NCI-H1105 (cell line): ENCODE measurements at regions not wholly inside any gene's neighbourhood (a gene's known extent, or its start where the extent isn't known, plus 50 kb on each side); places are given as distances from the start of the nearest gene placed in this dataset.

Experiments used
- DNase-seq: peaks from one replicate; lab custom pipeline; 2025; lab: John Stamatoyannopoulos, UW

DNA sequence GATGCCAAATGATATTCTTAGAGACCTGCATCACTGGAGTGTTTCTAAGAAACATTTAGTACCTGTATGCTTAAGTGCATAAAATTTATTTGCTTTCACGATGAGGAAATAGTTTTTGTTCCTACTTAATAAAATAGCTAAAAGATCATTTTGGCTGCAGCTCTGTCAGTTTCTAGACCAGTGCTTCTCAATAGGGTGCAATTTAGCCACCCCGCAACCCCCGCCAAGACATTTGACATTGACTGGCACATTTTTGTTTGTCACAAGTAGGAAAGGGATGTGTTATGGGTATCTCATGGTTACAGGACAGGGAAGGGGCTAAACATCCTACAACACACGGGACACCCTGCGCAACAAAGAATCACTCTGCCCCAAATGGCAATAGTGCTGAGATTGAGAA is 335.7 kb upstream of the HSF2 start:
- no peak for DNase-seq

DNA sequence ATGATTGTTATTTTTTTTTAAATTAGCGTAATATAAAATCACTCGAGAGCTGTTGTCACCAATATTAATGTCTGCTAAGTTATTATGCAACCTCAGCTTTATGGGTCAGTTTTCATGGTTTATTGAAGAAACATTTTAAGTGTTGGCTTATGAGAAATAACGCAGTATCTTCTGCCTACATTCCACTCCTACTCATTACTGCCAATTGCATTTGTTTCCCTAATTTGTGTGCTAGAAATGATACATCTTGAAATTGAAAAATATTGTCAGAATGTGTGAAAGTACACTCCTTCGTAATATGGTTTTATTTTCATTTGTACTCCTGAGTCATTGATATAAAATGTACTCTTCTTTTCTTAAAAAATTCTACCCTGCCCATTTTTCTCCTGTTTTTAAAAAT is 333.3 kb upstream of the HSF2 start:
- DNase-seq = no peak

DNA sequence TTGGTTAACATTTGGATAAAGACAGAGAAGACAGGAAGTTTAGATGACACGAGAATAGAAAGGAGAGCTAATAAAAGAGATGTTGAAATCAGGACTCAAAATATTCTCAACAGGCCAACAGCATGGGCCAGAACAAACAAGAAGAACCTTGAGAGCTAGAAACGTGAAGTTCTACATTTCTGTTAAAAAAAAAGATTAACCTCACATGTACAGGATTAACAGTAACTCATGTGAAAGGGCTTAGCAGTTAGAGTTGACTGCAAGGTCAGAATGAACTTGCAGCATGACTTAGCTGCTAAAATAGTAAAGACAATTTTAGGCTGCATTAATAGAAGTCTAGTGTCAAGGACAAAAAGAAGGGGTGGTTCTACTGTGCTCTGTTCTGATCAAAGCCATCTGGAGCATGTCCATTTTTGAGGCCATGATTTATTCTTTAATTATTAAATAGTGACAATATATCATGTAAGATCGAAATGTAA is 331.1 kb upstream of the HSF2 start:
- DNase-seq = no peak

DNA sequence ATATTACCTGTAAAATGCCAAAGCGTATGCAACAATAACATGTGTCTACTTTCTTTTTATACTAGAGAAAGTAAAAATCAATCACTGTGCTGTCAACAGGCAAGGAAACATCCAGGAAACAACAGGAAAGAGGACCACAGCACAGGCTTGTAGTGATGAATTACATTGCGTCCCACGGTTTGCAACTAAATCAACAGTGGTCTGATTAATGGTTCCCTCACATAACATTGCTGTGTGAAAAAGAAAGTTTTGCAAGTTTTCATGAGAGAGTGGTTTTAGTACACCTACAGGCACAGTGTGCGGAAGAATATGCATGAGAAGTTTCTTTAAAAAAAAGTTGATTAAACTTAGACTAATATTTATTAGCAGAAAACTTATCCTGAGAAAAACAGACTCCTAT is 329.5 kb upstream of the HSF2 start:
- no peak for DNase-seq

DNA sequence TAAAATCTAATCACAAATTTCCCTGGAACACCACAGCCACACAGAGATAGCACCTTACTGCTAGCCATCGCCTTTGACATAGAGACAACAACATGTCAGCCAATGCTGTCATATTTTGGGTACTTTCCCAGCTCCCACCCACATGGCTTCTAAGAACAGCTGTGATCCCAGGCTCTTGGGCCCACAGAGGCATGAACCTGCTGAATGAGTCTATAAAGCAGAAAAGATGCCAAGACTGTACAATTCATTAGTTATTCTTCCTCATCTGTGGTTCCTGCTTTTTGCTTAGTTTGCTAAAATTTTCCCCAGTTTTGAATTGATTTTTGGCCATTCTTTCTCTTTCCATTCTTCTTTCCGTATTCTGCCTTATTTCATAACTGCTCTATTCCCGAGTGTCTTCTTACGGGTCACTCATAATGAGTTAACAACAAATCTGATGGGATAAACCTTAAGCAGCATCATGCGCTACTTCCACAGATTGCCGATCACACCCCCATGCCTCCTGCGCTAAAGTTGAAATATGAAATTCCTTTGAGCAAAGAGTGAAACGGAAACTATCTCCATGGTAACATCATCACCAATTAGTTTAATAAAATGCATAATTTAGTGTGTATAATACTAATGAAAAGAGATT is 327.3 kb upstream of the HSF2 start:
- no peak for DNase-seq

DNA sequence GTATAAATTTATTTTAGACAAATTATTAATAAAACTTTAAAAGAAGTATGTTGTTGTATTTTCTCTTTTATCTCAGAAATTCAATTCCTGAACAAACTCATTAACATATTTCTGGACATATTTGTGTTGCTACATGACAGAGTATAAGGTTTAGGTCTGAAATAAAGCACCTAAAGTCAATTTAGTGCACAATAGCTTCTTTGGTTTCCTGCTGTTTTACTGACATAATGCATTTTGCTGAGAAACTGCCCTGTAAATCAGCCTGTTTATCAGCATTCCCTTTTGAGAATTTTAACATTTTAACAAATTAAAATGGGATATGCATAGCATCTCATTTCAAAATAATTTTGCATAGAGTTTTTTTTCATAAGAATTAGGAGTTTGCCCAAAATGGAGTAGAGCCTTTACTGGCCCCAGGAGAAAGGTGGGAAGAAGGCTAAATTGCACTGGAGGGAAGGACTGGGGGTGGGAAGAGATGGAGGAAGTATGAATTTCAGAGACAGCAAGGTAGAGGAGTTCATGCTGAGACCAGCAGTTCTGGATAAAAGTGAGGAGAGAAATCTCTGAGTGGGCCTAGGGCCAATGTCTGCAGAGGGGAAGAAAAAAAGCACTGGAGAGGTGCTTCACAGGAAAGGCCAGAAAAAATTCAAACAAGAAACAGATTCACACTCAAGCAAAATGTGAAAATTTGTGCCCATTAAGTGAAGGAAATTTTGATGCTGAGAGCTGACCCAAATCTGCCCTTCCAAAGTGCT is 324.2 kb upstream of the HSF2 start:
- no peak for DNase-seq

DNA sequence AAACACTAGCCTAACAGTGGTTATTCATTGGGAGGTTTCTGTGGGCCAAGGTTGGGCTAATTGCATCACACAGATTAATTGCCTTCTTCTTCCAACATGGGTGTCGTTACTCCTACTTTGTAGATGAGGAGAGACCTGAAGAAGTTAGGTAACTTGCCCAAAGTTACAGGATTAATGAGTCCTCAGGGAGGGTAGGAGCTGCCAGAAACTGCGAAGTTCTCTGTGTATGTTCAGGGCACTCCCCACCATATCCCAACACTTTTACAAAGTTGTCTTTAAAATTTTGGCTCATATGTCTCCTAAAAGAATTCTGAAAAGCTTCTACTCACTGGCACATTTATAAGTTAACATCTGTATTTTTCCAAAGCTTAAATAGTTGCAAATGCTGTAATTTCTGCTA is 323.5 kb upstream of the HSF2 start:
- DNase-seq = no peak

DNA sequence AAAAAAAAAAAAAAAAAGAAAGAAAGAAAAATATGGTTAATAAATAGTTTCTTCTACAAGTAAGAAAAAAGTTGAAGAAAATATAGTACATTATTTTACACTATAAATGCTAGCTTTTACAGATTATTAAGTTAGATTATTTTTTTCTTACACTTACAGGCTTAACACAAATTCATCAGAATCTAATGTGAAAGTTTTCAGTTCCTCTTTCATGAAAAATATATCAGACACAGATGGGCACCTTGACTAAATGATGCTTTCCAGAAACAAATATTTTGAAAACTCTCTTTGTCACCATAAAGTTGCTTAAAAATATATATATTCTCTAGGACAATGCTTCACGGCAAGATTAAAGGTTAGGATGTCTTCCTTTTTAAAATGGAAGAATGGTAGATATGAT is 321.8 kb upstream of the HSF2 start:
- no peak for DNase-seq

DNA sequence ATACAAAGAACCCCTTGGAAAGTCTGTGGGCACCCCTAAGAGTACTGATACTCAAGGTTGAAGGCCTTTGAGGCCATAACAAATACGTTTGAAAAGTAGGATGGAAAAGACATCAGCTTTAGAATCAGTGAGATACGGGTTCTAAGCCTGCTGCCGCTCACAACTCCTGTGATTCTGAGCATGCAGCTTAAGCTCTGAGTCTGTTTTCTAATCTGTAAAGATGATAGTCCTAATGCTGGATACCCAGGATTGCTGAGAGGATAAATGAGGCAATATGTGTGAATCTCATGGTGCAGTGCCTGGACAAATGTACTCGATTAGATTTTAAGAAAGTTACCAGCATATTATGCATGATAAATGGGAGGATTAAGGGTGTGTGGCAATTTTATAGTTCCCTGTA is 321.0 kb upstream of the HSF2 start:
- no peak for DNase-seq

DNA sequence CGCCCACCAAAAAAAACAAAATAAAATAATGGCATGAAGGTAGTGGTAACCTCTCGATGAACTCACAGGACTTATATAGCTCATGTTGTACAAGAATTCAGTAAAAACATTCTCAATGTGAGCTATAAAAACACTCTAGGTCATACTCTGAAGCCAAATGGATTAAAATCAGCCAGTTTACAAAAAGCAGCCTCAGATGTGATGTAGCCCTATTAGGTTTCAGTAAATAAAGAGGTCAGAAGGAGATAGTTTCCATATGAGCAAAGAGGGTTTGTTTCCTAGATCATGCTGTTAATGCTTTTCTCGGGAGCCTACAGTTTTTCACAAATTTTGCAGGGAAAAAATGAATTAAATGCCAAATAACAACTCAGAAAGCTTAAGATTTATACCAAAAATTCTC is 319.5 kb upstream of the HSF2 start:
- DNase-seq = no peak

DNA sequence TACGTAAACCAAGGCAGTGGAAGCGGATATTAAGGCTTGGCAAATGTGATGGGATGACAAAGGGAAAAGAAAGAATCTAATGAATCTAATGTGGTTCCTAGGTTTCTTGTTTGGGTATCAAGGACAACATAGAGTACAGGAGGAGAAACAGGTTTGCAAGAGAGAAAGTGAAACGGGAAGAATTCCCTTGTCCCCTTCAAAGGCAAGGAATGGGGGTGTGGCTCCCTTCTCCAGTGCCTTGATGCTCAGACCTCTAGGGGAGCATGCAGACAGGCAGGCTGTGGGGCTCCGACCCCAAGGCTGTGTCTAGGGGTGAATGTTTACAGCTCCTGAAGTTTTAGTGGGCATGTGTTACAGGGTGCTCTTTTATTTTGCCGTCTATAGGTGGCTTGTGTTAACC is 317.5 kb upstream of the HSF2 start:
- no peak for DNase-seq

DNA sequence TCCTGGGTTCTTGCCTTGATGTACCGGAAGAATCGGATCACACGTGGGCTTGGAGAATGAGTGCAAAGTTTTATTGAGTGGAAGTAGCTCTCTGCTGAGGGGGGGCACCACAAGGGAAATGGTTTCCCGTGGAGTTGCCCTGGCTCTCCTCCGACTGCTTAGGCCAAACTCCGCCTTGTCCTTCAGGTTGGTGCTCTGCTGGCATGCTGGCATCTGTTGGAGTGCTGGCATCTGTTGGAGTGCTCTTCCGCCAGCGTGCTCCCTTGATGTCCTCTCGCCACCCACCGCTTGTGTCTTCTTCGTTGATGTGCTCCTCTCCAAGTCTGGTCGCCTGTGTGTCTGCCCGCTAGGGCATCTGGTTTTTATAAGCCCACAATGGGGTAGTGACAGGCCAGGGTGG is 317.1 kb upstream of the HSF2 start:
- DNase-seq = no peak

DNA sequence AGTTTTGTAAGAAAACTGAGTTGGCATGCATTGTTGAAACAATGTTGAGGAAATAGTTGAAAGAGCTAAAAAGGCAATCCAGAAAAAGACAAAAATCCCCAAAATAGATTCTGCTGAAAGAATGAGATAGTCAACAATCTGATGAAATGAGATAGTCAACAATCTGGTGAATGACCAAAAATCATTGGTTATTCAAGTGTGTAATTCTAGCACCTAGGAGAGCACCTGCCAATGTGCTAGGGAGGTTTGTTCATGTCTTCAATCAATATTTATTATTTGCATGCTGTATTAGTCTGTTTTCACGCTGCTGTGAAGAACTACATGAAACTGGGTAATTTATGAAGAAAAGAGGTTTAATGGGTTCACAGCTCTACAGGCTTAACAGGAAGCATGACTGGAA is 307.1 kb upstream of the HSF2 start:
- DNase-seq = no peak

DNA sequence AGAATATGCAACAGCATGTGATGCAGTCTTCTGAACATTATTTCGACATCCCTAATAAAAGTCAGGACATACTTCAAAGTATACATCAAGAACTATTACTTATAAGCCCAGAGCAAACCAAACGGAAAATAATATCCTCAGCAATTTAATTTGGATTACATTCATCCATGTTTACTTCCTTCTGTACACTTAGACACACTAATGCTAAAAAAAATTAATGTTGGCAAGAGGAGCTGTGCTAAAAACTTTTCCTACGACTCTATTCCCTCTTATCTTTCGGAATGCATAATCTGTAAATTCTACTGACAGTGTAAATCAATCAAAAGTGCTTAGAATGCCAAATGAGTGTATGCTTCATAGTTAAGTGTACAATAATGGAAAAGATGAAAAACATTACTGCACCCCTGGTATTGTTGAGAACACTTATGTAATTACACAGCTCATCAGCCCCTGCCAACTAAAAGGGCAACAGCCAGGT is 301.2 kb upstream of the HSF2 start:
- DNase-seq = peak; percentile 17

DNA sequence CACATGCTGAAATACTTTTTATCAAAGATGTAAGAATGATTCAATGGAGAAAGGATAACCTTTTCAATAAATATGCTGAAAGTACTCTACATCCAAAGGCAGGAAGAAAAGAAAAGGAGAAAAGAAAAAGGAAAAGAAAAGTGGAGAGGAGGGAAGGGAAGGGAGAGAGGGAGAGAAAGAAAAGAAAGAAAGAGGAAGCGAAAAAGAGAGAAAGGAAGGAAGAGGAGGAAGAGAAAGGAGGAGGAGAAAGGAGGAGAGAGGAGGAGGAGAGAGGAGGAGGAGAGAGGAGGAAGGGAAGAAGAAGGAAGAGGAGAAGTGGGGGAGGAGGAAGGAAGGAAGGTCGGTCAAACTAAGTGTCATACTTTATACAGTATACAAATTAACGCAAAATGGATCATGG is 297.4 kb upstream of the HSF2 start:
- no peak for DNase-seq

DNA sequence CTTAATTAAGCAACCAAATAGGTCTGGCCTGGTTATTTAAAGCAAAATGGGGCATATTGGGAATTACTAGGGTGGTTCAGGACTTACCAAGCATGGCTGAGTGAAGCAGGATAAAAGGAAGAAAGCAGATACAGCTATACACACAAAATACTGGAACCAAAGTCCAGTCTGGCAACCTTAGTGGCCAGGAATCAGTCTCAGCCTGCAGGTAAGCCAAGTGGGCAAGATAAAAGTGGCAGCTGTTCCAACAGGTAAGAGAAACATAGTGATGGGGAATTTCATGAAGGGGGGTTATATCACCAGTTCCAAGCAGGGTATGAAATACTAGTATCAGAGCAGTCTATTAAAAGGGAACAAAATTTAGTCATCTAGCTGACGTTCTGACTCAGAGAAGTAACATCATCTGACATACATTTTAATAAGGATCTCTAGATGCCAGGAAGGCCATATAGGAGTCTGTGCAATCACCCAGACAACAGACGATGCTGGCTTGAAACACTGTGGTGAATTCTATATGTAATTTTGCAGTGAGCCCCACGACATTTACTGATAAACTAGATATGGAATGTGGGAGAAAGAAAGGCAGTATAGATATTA is 292.1 kb upstream of the HSF2 start:
- DNase-seq = no peak

DNA sequence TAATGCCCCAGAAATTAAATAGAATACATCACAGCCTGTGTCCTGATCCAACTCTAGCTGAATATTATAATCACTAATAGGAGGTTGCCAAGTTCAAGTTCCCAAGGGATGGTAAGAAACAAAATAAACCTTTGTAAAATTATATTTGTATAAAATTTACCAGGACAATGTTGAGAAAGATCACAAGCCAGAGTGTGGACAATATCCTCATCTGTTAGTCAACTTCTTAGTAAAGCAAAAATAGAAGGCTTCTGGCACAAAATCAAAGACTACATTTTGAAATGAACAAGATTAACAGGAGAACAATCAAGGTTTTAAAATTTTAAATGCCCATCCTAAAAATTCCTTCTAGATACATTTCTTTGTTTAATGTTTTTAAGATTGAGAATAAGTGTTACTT is 290.4 kb upstream of the HSF2 start:
- DNase-seq = no peak

DNA sequence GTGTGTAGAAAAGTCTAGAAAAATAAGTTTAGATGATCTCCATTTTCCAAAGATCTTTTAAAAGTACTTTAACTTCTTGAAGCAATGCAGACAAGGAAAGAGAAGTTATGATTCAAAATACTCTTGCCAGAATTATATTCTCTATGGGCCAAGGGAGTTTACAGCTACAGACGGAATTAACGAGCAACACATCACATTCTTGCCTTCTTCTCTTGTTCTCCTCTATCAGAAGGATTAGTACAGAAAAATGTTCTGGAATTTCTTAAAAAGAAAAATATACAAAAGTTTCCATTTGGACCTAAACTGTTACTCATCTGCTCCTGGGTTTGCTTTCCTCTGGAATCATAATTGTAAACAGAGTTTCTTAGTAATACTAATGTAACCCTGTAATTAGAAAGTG is 284.7 kb upstream of the HSF2 start:
- no peak for DNase-seq

DNA sequence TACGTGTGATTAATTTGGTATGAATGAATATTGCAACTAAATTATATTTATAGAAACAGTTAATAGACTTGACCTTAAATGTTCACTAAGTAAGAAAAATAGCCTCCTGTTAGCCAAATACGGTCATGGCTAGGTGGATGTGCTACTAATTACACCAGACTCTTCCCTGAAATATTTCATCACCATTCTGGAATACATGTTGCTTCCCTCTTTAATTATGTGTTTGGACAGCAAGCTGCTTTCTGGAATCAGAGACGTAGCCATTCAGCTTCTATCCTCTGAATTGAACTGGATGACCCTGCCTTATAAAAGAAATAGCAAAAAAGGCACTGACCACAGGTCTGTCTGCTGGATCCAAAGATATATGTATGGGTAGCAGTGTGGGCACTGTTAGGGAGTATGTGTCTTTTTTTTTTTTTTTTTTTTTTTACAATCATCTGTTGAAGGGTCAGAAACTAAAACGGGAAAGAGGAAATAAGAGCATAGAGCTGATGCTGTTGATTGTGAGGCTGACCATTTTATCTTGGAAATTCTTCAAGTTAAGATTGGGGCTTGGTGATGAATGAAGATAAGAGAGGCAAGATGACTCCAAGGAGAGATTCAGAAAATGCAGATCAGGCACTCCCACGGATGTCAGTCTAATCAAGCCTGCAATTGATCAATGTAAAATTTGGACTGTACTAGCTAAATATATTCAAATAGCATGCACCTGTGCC is 283.2 kb upstream of the HSF2 start:
- no peak for DNase-seq

DNA sequence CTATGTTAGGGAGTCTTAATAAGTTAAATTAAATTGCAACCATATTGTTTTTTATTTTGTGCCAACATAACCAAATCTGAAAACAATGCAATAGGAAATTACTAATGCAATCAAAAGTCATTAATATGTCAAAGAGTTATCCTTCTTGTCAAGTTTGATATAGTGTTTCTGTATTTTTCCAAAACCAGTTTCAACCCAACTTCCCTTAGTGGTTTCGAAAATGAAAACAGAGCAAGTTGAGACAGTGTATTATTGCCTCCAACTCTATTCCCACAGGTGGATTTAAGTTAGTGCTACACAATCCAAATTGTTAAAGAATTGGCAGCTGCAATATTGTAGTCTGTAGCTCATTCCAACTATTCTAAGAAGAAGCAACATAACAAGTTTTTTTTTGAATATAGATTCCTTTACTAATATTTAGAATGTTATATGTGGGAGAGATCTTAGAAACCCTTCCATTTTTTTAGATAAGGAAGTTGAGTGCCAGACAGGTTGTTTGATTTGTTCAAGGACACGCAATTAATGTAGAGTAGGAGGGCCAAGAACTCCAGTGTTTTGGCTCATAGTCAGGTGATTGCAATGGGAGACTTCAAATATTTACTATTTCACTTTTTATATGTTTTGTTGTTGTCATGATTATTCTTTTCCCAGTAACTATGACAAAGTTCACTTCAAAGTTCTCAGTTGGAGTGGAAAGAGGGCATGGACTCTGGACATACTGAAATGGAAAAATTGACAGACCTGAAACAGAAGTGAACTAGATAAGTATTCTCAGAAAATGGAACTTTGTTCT is 282.4 kb upstream of the HSF2 start:
- DNase-seq = no peak

DNA sequence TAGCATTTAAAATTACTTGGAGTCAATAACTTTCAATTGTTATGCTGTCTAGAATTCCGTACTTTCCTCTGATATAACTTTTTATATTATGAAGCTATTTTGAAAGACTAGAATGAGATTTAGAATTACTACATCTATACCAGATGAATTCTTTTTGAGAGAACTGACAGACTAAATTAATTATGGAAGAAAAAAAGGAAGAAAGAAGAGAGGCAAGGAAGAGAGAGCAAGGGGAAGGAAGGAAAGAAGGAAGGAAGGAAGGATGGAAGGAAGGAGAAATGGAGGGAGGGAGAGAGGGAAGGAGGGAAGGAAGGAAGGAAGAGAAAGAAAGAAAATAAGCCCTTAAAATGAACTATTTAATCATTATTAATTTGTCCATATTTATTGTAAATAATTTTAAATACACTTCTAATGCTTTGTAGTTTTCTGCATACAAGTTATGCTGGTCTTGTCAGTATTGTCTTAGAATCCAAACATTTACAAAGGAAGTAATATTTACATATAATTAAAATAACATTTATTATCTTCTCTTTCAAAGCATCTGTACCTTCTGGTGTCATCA is 280.4 kb upstream of the HSF2 start:
- DNase-seq = no peak

DNA sequence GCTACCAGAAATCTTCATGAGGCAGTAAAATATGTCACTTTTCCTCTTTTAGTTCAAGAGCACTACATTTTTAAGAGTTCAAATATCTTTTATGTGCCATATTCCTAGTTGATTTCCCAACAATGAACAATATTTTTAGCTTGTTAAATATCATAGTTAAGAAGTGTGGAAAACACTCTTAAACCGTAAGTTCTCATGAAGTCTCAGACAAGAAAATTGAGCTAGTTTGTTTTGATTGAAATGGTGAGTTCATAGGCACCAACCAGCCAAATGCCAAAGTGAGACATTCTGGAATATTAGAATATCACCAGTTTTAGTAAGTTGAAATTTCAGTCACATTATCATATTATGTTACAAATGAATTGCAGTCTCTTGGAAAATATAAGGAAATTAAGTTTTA is 277.2 kb upstream of the HSF2 start:
- no peak for DNase-seq
